IMR-90 (cell line): ENCODE measurements at regions not wholly inside any gene's neighbourhood (a gene's known extent, or its start where the extent isn't known, plus 50 kb on each side); places are given as distances from the start of the nearest gene placed in this dataset.

ENCODE experiments used
- ATAC-seq: fragments of 200-7000 bp; cut with Tn5 transposase; 2 replicates; pipeline ENCODE4 v1.9.1; 2020; ENCODE audit warnings: low read depth, mild to moderate bottlenecking, moderate library complexity
- BruUV-seq: library from RNA; stranded (reverse); fragments of 400-500 nt; replicated peaks from 2 replicates; lab custom pipeline; 2021; lab: Mats Ljungman, UMichigan
- CTCF ChIA-PET: fragments of 300-600 bp; formaldehyde crosslinking; extraction: SDS; loops from one replicate; lab custom pipeline; 2021; ENCODE audit warnings: antibody characterized with exemption; lab: Yijun Ruan, JAX
- POLR2A ChIA-PET: fragments of 300-600 bp; sonication (Branson Sonifier 250); formaldehyde crosslinking; loops from one replicate; lab custom pipeline; 2022; ENCODE audit warnings: antibody characterized with exemption; ENCODE audit not compliant: unreplicated experiment; lab: Charles Lee
- DNase-seq: peaks from one replicate; pipeline ENCODE4 v3.0.0; 2013
- H2AFZ ChIP-seq: replicated peaks from 2 replicates; pipeline ENCODE3; 2013; ENCODE audit warnings: low read length, mild to moderate bottlenecking; ENCODE audit not compliant: poor library complexity
- H2AK5ac ChIP-seq: 2 replicates; pipeline ENCODE4 v1.6.1; 2013; ENCODE audit warnings: low read depth, low read length, inconsistent platforms
- H2AK9ac ChIP-seq: replicated peaks from 2 replicates; pipeline ENCODE3; 2013; ENCODE audit warnings: mild to moderate bottlenecking, low read depth, low read length, moderate library complexity; ENCODE audit not compliant: poor library complexity
- H2BK120ac ChIP-seq: 2 replicates; pipeline ENCODE4 v1.6.1; 2013; ENCODE audit warnings: low read depth, low read length, inconsistent platforms
- H2BK15ac ChIP-seq: 3 replicates; pipeline ENCODE4 v1.6.1; 2013; ENCODE audit warnings: low read depth, low read length, inconsistent platforms
- H2BK20ac ChIP-seq: 2 replicates; pipeline ENCODE4 v1.6.1; 2013; ENCODE audit warnings: low read depth, mild to moderate bottlenecking, inconsistent platforms, low read length, moderate library complexity
- H2BK5ac ChIP-seq: 2 replicates; pipeline ENCODE4 v1.6.1; 2013; ENCODE audit warnings: mild to moderate bottlenecking, low read depth, low read length, inconsistent platforms; ENCODE audit not compliant: poor library complexity, severe bottlenecking
- H3K14ac ChIP-seq: replicated peaks from 2 replicates; pipeline ENCODE4 v1.6.1; 2013; ENCODE audit warnings: low read depth, low read length, inconsistent platforms
- H3K18ac ChIP-seq: 2 replicates; pipeline ENCODE4 v1.6.1; 2013; ENCODE audit warnings: low read depth, low read length, control low read depth
- H3K23ac ChIP-seq: 2 replicates; pipeline ENCODE4 v1.6.1; 2013; ENCODE audit warnings: low read depth, low read length, inconsistent platforms
- H3K27ac ChIP-seq: 2 replicates; pipeline ENCODE4 v1.5.1; 2013; ENCODE audit warnings: mild to moderate bottlenecking, control low read depth, low read length; ENCODE audit not compliant: insufficient read depth
- H3K27me3 ChIP-seq: 2 replicates; pipeline ENCODE4 v1.6.1; 2013; ENCODE audit warnings: low read length; ENCODE audit not compliant: control insufficient read depth, insufficient read depth
- H3K36me3 ChIP-seq: 2 replicates; pipeline ENCODE4 v1.6.1; 2013; ENCODE audit warnings: low read length, mixed read lengths; ENCODE audit not compliant: control insufficient read depth, insufficient read depth
- H3K4ac ChIP-seq: 2 replicates; pipeline ENCODE4 v1.6.1; 2013; ENCODE audit warnings: low read depth, low read length, inconsistent platforms
- H3K4me1 ChIP-seq: 2 replicates; pipeline ENCODE4 v1.6.1; 2013; ENCODE audit warnings: low read length, mixed read lengths; ENCODE audit not compliant: control insufficient read depth, insufficient read depth
- H3K4me2 ChIP-seq: 2 replicates; pipeline ENCODE4 v1.6.1; 2013; ENCODE audit warnings: low read depth, mild to moderate bottlenecking, control low read depth, low read length, moderate library complexity
- H3K4me3 ChIP-seq: 2 replicates; pipeline ENCODE4 v1.5.1; 2013; ENCODE audit warnings: low read depth, mild to moderate bottlenecking, control low read depth, low read length, moderate library complexity; ENCODE audit not compliant: insufficient read depth
- H3K56ac ChIP-seq: 2 replicates; pipeline ENCODE4 v1.6.1; 2013; ENCODE audit warnings: low read length, inconsistent platforms; ENCODE audit not compliant: insufficient read depth; ENCODE audit errors: extremely low read depth
- H3K79me1 ChIP-seq, 2 experiments: 2 replicates each; pipeline ENCODE4 v1.6.1; 2013; ENCODE audit warnings: low read length in 2 of 2, inconsistent platforms in 1 of 2, low read depth in 1 of 2
- H3K9ac ChIP-seq: 2 replicates; pipeline ENCODE4 v1.6.1; 2013; ENCODE audit warnings: low read depth, low read length, control low read depth
- H3K9me1 ChIP-seq: 2 replicates; pipeline ENCODE4 v1.6.1; 2013; ENCODE audit warnings: low read length, inconsistent platforms; ENCODE audit not compliant: insufficient read depth
- H3K9me3 ChIP-seq: 2 replicates; pipeline ENCODE4 v1.6.1; 2013; ENCODE audit warnings: low read length; ENCODE audit not compliant: control insufficient read depth, insufficient read depth
- H4K20me1 ChIP-seq: 2 replicates; pipeline ENCODE4 v1.6.1; 2013; ENCODE audit warnings: low read length, inconsistent platforms; ENCODE audit not compliant: insufficient read depth
- H4K5ac ChIP-seq: 2 replicates; pipeline ENCODE4 v1.6.1; 2013; ENCODE audit warnings: mild to moderate bottlenecking, low read depth, low read length, control low read depth
- H4K8ac ChIP-seq, 2 experiments: 2 replicates each; pipeline ENCODE4 v1.6.1; 2013; ENCODE audit warnings: low read depth in 2 of 2, low read length in 2 of 2, control low read depth in 1 of 2, inconsistent platforms in 1 of 2
- H4K91ac ChIP-seq: 2 replicates; pipeline ENCODE4 v1.6.1; 2013; ENCODE audit warnings: low read depth, low read length, inconsistent platforms; ENCODE audit not compliant: insufficient read depth
- BHLHE40 ChIP-seq: fragments of 150-350 bp; IDR thresholded peaks from 2 replicates; pipeline ENCODE4 v1.6.1; 2016; ENCODE audit warnings: mild to moderate bottlenecking, low read depth, low read length
- CEBPB ChIP-seq: IDR thresholded peaks from 2 replicates; pipeline ENCODE4 v1.6.1; 2012; ENCODE audit warnings: low read depth, low read length, improper control_type of control experiment
- CHD1 ChIP-seq: IDR thresholded peaks from 2 replicates; pipeline ENCODE4 v1.6.1; 2012; ENCODE audit warnings: low read depth, low read length, improper control_type of control experiment
- CTCF ChIP-seq: conservative IDR thresholded peaks from 2 replicates; pipeline ENCODE4 v1.5.1; 2012; ENCODE audit warnings: mild to moderate bottlenecking, low read depth, low read length, improper control_type of control experiment
- ELK1 ChIP-seq: fragments of 150-350 bp; IDR thresholded peaks from 2 replicates; pipeline ENCODE4 v1.6.1; 2016; ENCODE audit warnings: low read depth, mild to moderate bottlenecking, low read length, moderate library complexity, borderline replicate concordance
- FOS ChIP-seq: fragments of 150-350 bp; IDR thresholded peaks from 2 replicates; pipeline ENCODE4 v1.6.1; 2016; ENCODE audit warnings: low read depth, low read length
- MAFK ChIP-seq: IDR thresholded peaks from 2 replicates; pipeline ENCODE4 v1.6.1; 2012; ENCODE audit warnings: low read depth, low read length, improper control_type of control experiment
- MAZ ChIP-seq: IDR thresholded peaks from 2 replicates; pipeline ENCODE4 v1.6.1; 2012; ENCODE audit warnings: low read depth, mild to moderate bottlenecking, low read length, improper control_type of control experiment, moderate library complexity, borderline replicate concordance
- MXI1 ChIP-seq: IDR thresholded peaks from 2 replicates; pipeline ENCODE4 v1.6.1; 2012; ENCODE audit warnings: low read depth, mild to moderate bottlenecking, low read length, moderate library complexity, borderline replicate concordance
- NFE2L2 ChIP-seq: fragments of 150-350 bp; IDR thresholded peaks from 2 replicates; pipeline ENCODE4 v1.6.1; 2016; ENCODE audit warnings: low read depth, mild to moderate bottlenecking, low read length
- POLR2A ChIP-seq: IDR thresholded peaks from 2 replicates; pipeline ENCODE4 v1.6.1; 2012; ENCODE audit warnings: mild to moderate bottlenecking, low read depth, low read length
- RAD21 ChIP-seq: IDR thresholded peaks from 2 replicates; pipeline ENCODE4 v1.6.1; 2012; ENCODE audit warnings: low read length, improper control_type of control experiment
- RCOR1 ChIP-seq: IDR thresholded peaks from 2 replicates; pipeline ENCODE4 v1.6.1; 2012; ENCODE audit warnings: mild to moderate bottlenecking, low read length, improper control_type of control experiment; ENCODE audit not compliant: insufficient replicate concordance
- RFX5 ChIP-seq: IDR thresholded peaks from 2 replicates; pipeline ENCODE4 v1.8.0; 2012; ENCODE audit warnings: low read depth, mild to moderate bottlenecking, low read length, moderate library complexity
- SMC3 ChIP-seq: fragments of 150-350 bp; IDR thresholded peaks from 2 replicates; pipeline ENCODE4 v1.6.1; 2016; ENCODE audit warnings: low read depth, mild to moderate bottlenecking, antibody characterized with exemption, low read length, moderate library complexity
- USF2 ChIP-seq: fragments of 150-350 bp; IDR thresholded peaks from 2 replicates; pipeline ENCODE4 v1.6.1; 2017; ENCODE audit warnings: mild to moderate bottlenecking, antibody characterized with exemption, low read length, low read depth
- WGBS, 2 experiments: methylation state at CpG; one replicate each; pipeline versions ENCODE4 v1.1.5 to v1.1.7; 2013; ENCODE audit warnings: missing lambda C conversion rate in 2 of 2; ENCODE audit not compliant: insufficient read length in 1 of 2; ENCODE audit errors: extremely low coverage in 2 of 2; 5-methylcytosine and 5-hydroxymethylcytosine counted together
- dilution Hi-C: fragments of 300-500 bp; cut with HindIII; formaldehyde crosslinking; loops from one replicate; pipeline ENCODE4 v1.14.3; 2018; ENCODE audit warnings: low sequenced_read_pairs; ENCODE audit not compliant: unreplicated experiment
- in situ Hi-C: fragments of 300-500 bp; cut with MboI; formaldehyde crosslinking; loops from 3 replicates; pipeline ENCODE4 v1.14.3; 2019; ENCODE audit warnings: low sequenced_read_pairs, inconsistent platforms, mixed read lengths
- intact Hi-C: fragments of 100-400 bp; cut with micrococcal nuclease; formaldehyde crosslinking; loops from 2 replicates; pipeline ENCODE4 v1.10.0; 2022

GRCh38 chr4:121462660-121463261 lies 81.9 kb upstream of the QRFPR start:
- intact Hi-C loops (loop anchor here (2.0 to 5.0 kb wide), 2 partner anchors 195 to 274 kb away; no protein-coding TSS in a partner anchor), in situ Hi-C loops (no loop called here), dilution Hi-C loops (no loop called here)
- H3K9me3 ChIP-seq, result no peaks in the 10 kb centered on the region
- no peak overlapping the region for H2BK120ac ChIP-seq
- no peak overlapping the region for H3K14ac ChIP-seq
- no peak overlapping the region for H3K23ac ChIP-seq
- no CpG with 5 or more reads among the region's 5 CpGs for WGBS, 2 experiments
- peaks cover 2% of the 10 kb centered on the region for H3K27me3 ChIP-seq
- no peak overlapping the region for H4K5ac ChIP-seq
- H4K8ac ChIP-seq, result no peak overlapping the region
- H2AFZ ChIP-seq, result no peak overlapping the region
- POLR2A ChIA-PET, result no interaction called here
- no peak overlapping the region for H2BK15ac ChIP-seq
- no peaks in the 10 kb centered on the region for H4K20me1 ChIP-seq
- CTCF ChIA-PET, result interaction anchor here (0.5 to 2.4 kb wide), 13 partner anchors 10 to 955 kb away, joined by 3 to 8 read pairs (median 4); no protein-coding TSS in a partner anchor
- H4K91ac ChIP-seq, result no peak overlapping the region
- no peak overlapping the region for H2BK20ac ChIP-seq
- H3K4me2 ChIP-seq, result no peak overlapping the region; the same call in 1 of the 2 replicates
- BruUV-seq, result no TSS peak
- no peak overlapping the region for H2AK9ac ChIP-seq
- H2BK5ac ChIP-seq, result no peak overlapping the region
- no peak overlapping the region for H3K4ac ChIP-seq
- TF ChIP-seq SMC3, result peak; percentile 46
- peak; percentile 65 for TF ChIP-seq CTCF
- no peak for TF ChIP-seq ELK1
- no peak for TF ChIP-seq RCOR1
- TF ChIP-seq POLR2A, result no peak
- no peak for TF ChIP-seq FOS
- no peak for TF ChIP-seq MAZ
- no peak for TF ChIP-seq BHLHE40
- TF ChIP-seq USF2, result no peak
- no peak for TF ChIP-seq NFE2L2
- TF ChIP-seq MAFK, result no peak
- TF ChIP-seq MXI1, result no peak
- no peak for TF ChIP-seq RFX5
- no peak for TF ChIP-seq CEBPB
- peak; percentile 59 for TF ChIP-seq RAD21
- no peak for TF ChIP-seq CHD1
- H3K4me1 ChIP-seq, result no peaks in the 10 kb centered on the region
- no peak overlapping the region for H3K18ac ChIP-seq
- no peak overlapping the region for H2AK5ac ChIP-seq
- no peak overlapping the region for H3K4me3 ChIP-seq
- H3K9ac ChIP-seq, result no peak overlapping the region
- no peak overlapping the region for H3K56ac ChIP-seq
- no peaks in the 10 kb centered on the region for H3K79me1 ChIP-seq
- H3K36me3 ChIP-seq, result no peaks in the 10 kb centered on the region
- DNase-seq (peak; percentile 61), ATAC-seq (peak; percentile 70)
- no peak overlapping the region for H3K27ac ChIP-seq
- H3K9me1 ChIP-seq, result no peaks in the 10 kb centered on the region
